NCI-H510A treated with DMSO at 0.1 percent for 48 hours (cell line): ENCODE measurements at regions not wholly inside any gene's neighbourhood (a gene's known extent, or its start where the extent isn't known, plus 50 kb on each side); places are given as distances from the start of the nearest gene placed in this dataset.
"Not testable (repeated sequence)": the region's sequence is repeated elsewhere in the genome, so short reads cannot be mapped to it uniquely, and the experiment has no call there.

ENCODE experiments used
- DNase-seq: peaks from one replicate; lab custom pipeline; 2025; lab: John Stamatoyannopoulos, UW

- no peak for DNase-seq
Observed at GRCh38 chr5:82956600-82956999, 120.6 kb downstream of the TMEM167A start.

GRCh38 chr5:82952326-82952725 is 124.9 kb downstream of the TMEM167A start:
- no peak for DNase-seq

- not testable (repeated sequence) for DNase-seq
Observed at GRCh38 chr5:82944267-82944666, 132.9 kb downstream of the TMEM167A start.

GRCh38 chr5:82942083-82942881 is 134.9 kb downstream of the TMEM167A start:
- DNase-seq, result no peak

- no peak for DNase-seq
Observed at GRCh38 chr5:82938901-82939725, 138.1 kb downstream of the TMEM167A start.

GRCh38 chr5:82932473-82933220 is 144.5 kb downstream of the TMEM167A start:
- DNase-seq, result not testable (repeated sequence)

- DNase-seq, result no peak
Observed at GRCh38 chr5:82931110-82931509, 146.1 kb downstream of the TMEM167A start.

- DNase-seq, result no peak
Observed at GRCh38 chr5:82925061-82925411, 152.2 kb downstream of the TMEM167A start.

- no peak for DNase-seq
Observed at GRCh38 chr5:82924226-82925060, 152.8 kb downstream of the TMEM167A start.

GRCh38 chr5:82922086-82922734 is 155.0 kb downstream of the TMEM167A start:
- no peak for DNase-seq

GRCh38 chr5:82918311-82919031 is 158.7 kb downstream of the TMEM167A start:
- no peak for DNase-seq

GRCh38 chr5:82917584-82917983 is 159.6 kb downstream of the TMEM167A start:
- no peak for DNase-seq

GRCh38 chr5:82913971-82914370 is 163.2 kb downstream of the TMEM167A start:
- DNase-seq, result no peak

- DNase-seq, result no peak
Observed at GRCh38 chr5:82912462-82912861, 164.7 kb downstream of the TMEM167A start.

GRCh38 chr5:82911910-82912309 is 165.3 kb downstream of the TMEM167A start:
- no peak for DNase-seq

- DNase-seq, result no peak
Observed at GRCh38 chr5:82910905-82911304, 166.3 kb downstream of the TMEM167A start.

- DNase-seq, result no peak
Observed at GRCh38 chr5:82910491-82910890, 166.7 kb downstream of the TMEM167A start.

- DNase-seq, result no peak
Observed at GRCh38 chr5:82909771-82910170, 167.4 kb downstream of the TMEM167A start.

- no peak for DNase-seq
Observed at GRCh38 chr5:82905986-82906385, 171.2 kb downstream of the TMEM167A start.

GRCh38 chr5:82901281-82901888 is 175.8 kb downstream of the TMEM167A start:
- no peak for DNase-seq
